RPMI7951 (cell line): ENCODE measurements at regions not wholly inside any gene's neighbourhood (a gene's known extent, or its start where the extent isn't known, plus 50 kb on each side); places are given as distances from the start of the nearest gene placed in this dataset.
"Not testable (repeated sequence)": the region's sequence is repeated elsewhere in the genome, so short reads cannot be mapped to it uniquely, and the experiment has no call there.

Experiments
- DNase-seq: peaks from one replicate; pipeline ENCODE4 v3.0.0-alpha.2; 2012; ENCODE audit warnings: low read depth

- DNase-seq = no peak
Observed at GRCh38 chr3:73177827-73178226, 116.4 kb downstream of the EBLN2 start.

GRCh38 chr3:73179601-73180000 is 118.1 kb downstream of the EBLN2 start:
- no peak for DNase-seq

GRCh38 chr3:73186741-73187140 is 125.3 kb downstream of the EBLN2 start:
- DNase-seq = no peak

GRCh38 chr3:73187328-73187727 is 125.9 kb downstream of the EBLN2 start:
- no peak for DNase-seq

- DNase-seq = no peak
Observed at GRCh38 chr3:73188707-73189106, 127.2 kb downstream of the EBLN2 start.

GRCh38 chr3:73192036-73192738 is 130.7 kb downstream of the EBLN2 start:
- DNase-seq = no peak

GRCh38 chr3:73193943-73194342 is 132.5 kb downstream of the EBLN2 start:
- not testable (repeated sequence) for DNase-seq

GRCh38 chr3:73197187-73197586 is 135.7 kb downstream of the EBLN2 start:
- DNase-seq = no peak

- DNase-seq = no peak
Observed at GRCh38 chr3:73203101-73203500, 141.6 kb downstream of the EBLN2 start.

GRCh38 chr3:73203633-73204032 is 142.2 kb downstream of the EBLN2 start:
- DNase-seq = no peak

GRCh38 chr3:73204841-73205240 is 143.4 kb downstream of the EBLN2 start:
- DNase-seq = no peak

- DNase-seq = no peak
Observed at GRCh38 chr3:73206030-73206429, 144.6 kb downstream of the EBLN2 start.

GRCh38 chr3:73207946-73208440 is 146.5 kb downstream of the EBLN2 start:
- no peak for DNase-seq

GRCh38 chr3:73210759-73211158 is 149.3 kb downstream of the EBLN2 start:
- DNase-seq = no peak

- DNase-seq = no peak
Observed at GRCh38 chr3:73212683-73213082, 151.2 kb downstream of the EBLN2 start.

GRCh38 chr3:73213896-73214295 is 152.4 kb downstream of the EBLN2 start:
- no peak for DNase-seq

GRCh38 chr3:73214846-73215245 is 153.4 kb downstream of the EBLN2 start:
- DNase-seq = no peak

GRCh38 chr3:73215281-73215680 is 153.8 kb downstream of the EBLN2 start:
- no peak for DNase-seq

GRCh38 chr3:73215901-73216300 is 154.4 kb downstream of the EBLN2 start:
- no peak for DNase-seq

GRCh38 chr3:73216310-73216709 is 154.9 kb downstream of the EBLN2 start:
- no peak for DNase-seq

GRCh38 chr3:73222126-73222525 is 160.7 kb downstream of the EBLN2 start:
- DNase-seq = no peak

- DNase-seq = no peak
Observed at GRCh38 chr3:73225146-73225855, 163.8 kb downstream of the EBLN2 start.

- no peak for DNase-seq
Observed at GRCh38 chr3:73225991-73226390, 164.5 kb downstream of the EBLN2 start.
